Ishikawa (cell line): ENCODE measurements at regions not wholly inside any gene's neighbourhood (a gene's known extent, or its start where the extent isn't known, plus 50 kb on each side); places are given as distances from the start of the nearest gene placed in this dataset.

Experiments
- CEBPB ChIP-seq: IDR thresholded peaks from 2 replicates; pipeline ENCODE4 v1.6.1; 2012
- CREB1 ChIP-seq: IDR thresholded peaks from 2 replicates; pipeline ENCODE4 v1.6.1; 2012; ENCODE audit warnings: low read depth
- EGR1 ChIP-seq: IDR thresholded peaks from 2 replicates; pipeline ENCODE4 v1.6.1; 2012
- EP300 ChIP-seq: IDR thresholded peaks from 2 replicates; pipeline ENCODE4 v1.6.1; 2012; ENCODE audit warnings: borderline replicate concordance
- FOXM1 ChIP-seq: IDR thresholded peaks from 2 replicates; pipeline ENCODE4 v1.6.1; 2012; ENCODE audit warnings: low read depth, borderline replicate concordance
- MAX ChIP-seq: IDR thresholded peaks from 2 replicates; pipeline ENCODE4 v1.6.1; 2012
- NFIC ChIP-seq: IDR thresholded peaks from 2 replicates; pipeline ENCODE4 v1.6.1; 2012
- RAD21 ChIP-seq: IDR thresholded peaks from 2 replicates; pipeline ENCODE4 v1.6.1; 2012; ENCODE audit warnings: low read depth
- TAF1 ChIP-seq: IDR thresholded peaks from 2 replicates; pipeline ENCODE4 v1.6.1; 2012; ENCODE audit warnings: low read depth, mild to moderate bottlenecking
- TCF12 ChIP-seq: IDR thresholded peaks from 2 replicates; pipeline ENCODE4 v1.6.1; 2012; ENCODE audit warnings: low read depth
- TEAD4 ChIP-seq: IDR thresholded peaks from 2 replicates; pipeline ENCODE4 v1.6.1; 2012
- YY1 ChIP-seq: IDR thresholded peaks from 2 replicates; pipeline ENCODE4 v1.6.1; 2012; ENCODE audit warnings: low read depth
- ZBTB7A ChIP-seq: IDR thresholded peaks from 2 replicates; pipeline ENCODE4 v1.6.1; 2012; ENCODE audit warnings: low read depth
- TF ChIP-seq, protein P1 (sequence below): IDR thresholded peaks from 2 replicates; pipeline ENCODE4 v1.6.1; 2012; ENCODE audit warnings: low read depth, mild to moderate bottlenecking
- TF ChIP-seq, protein P2 (sequence below): IDR thresholded peaks from 2 replicates; pipeline ENCODE4 v1.6.1; 2012

DNA sequence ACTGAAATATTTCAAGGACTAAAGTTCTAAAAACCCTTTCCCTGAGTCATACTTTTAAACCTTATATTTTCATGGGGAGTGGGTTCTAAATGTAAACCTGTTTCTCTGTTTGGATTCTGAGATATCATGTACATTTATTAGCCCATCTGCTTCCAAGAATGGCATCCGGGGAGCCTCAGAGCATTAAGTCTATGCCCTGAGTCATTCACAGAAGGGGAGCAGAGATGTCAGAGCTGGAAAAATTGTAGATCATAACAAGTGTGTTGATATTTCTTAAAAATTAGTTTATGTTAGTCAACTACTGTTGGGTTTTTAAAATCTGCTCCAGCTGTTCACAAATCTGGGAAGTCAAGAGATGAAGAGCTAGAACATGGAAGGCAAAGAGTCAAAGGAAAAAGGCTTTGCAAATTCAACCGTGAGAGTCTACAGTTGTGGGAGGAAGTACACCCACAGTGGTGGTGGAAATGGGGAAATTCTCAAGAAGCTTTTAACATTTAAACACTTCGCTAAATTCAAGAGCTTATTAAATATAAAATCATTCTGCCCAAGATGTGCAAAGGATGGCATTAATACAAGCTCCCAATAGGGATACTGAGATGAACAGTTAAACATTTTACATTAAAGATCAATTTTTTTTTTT, 70.5 kb upstream of the FLRT2 start:
- TF ChIP-seq TAF1, result no peak
- TF ChIP-seq ZBTB7A, result no peak
- no peak for TF ChIP-seq NFIC
- TF ChIP-seq, protein P1, sequence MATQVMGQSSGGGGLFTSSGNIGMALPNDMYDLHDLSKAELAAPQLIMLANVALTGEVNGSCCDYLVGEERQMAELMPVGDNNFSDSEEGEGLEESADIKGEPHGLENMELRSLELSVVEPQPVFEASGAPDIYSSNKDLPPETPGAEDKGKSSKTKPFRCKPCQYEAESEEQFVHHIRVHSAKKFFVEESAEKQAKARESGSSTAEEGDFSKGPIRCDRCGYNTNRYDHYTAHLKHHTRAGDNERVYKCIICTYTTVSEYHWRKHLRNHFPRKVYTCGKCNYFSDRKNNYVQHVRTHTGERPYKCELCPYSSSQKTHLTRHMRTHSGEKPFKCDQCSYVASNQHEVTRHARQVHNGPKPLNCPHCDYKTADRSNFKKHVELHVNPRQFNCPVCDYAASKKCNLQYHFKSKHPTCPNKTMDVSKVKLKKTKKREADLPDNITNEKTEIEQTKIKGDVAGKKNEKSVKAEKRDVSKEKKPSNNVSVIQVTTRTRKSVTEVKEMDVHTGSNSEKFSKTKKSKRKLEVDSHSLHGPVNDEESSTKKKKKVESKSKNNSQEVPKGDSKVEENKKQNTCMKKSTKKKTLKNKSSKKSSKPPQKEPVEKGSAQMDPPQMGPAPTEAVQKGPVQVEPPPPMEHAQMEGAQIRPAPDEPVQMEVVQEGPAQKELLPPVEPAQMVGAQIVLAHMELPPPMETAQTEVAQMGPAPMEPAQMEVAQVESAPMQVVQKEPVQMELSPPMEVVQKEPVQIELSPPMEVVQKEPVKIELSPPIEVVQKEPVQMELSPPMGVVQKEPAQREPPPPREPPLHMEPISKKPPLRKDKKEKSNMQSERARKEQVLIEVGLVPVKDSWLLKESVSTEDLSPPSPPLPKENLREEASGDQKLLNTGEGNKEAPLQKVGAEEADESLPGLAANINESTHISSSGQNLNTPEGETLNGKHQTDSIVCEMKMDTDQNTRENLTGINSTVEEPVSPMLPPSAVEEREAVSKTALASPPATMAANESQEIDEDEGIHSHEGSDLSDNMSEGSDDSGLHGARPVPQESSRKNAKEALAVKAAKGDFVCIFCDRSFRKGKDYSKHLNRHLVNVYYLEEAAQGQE, result no peak
- TF ChIP-seq EGR1, result no peak
- TF ChIP-seq TEAD4, result no peak
- no peak for TF ChIP-seq TCF12
- TF ChIP-seq, protein P2, sequence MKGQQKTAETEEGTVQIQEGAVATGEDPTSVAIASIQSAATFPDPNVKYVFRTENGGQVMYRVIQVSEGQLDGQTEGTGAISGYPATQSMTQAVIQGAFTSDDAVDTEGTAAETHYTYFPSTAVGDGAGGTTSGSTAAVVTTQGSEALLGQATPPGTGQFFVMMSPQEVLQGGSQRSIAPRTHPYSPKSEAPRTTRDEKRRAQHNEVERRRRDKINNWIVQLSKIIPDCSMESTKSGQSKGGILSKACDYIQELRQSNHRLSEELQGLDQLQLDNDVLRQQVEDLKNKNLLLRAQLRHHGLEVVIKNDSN, result no peak
- TF ChIP-seq CREB1, result no peak
- TF ChIP-seq FOXM1, result no peak
- no peak for TF ChIP-seq CEBPB
- TF ChIP-seq RAD21, result no peak
- TF ChIP-seq EP300, result no peak
- TF ChIP-seq MAX, result no peak

DNA sequence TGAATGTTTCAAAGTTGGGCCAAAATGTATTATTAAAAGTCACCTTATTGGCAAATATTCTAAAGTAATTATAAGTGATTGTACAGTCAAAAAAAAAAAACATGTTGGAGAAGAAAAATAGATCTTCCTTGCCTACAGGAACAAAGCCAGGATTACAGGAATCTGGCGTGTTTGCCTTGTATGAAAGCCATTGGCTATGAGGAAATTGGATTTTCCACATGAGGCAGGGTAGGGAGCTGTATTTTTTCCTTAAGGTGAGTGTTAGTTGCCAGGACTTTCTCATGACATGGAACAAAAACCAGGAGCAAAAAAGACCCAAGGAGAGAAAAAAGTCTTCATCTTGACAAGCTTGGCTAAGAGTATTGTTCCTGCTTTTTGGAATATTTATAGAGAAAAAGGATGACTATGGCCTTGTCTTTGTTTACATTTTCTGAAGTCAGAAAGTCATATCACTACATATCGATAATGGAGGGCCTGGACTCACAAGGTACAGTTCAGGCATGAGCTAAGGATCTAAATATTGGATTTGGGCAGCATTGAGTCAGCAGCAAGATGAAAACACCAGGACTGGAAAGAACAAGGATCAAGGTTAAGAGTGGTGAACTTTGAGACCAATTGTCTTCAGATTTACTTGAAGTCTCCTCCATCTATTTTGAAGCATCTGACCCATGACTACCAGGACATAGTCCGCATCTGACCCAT, 68.4 kb upstream of the FLRT2 start:
- no peak for TF ChIP-seq MAX
- TF ChIP-seq TCF12, result no peak
- no peak for TF ChIP-seq TEAD4
- no peak for TF ChIP-seq ZBTB7A
- TF ChIP-seq, protein P1, result no peak
- TF ChIP-seq, protein P2, result no peak
- TF ChIP-seq CEBPB, result no peak
- TF ChIP-seq FOXM1, result no peak
- TF ChIP-seq TAF1, result no peak
- no peak for TF ChIP-seq YY1
- TF ChIP-seq EGR1, result no peak
- TF ChIP-seq NFIC, result no peak
- no peak for TF ChIP-seq RAD21
- TF ChIP-seq CREB1, result no peak
- no peak for TF ChIP-seq EP300

DNA sequence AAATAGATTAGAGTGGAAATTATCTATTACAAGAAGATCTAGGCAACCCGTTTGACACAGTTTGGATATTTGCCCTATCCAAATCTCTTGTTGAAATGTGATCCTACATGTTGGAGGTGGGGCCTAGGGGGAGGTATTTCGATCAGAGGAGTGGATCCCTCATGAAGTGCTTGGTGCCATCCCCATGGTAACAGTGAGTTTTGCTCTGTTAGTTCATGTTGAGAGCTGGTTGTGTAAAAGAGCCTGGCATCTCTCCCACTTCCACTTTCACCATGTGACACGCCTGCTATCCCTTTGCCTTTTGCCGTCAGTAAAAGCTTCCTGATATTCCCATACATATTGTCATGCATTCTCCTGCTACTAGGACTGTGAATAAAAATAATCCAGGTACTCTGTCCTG, 66.4 kb upstream of the FLRT2 start:
- TF ChIP-seq MAX (no peak), TAF1 (no peak), CEBPB (no peak), CREB1 (no peak), EGR1 (no peak), RAD21 (no peak), TEAD4 (no peak), TCF12 (no peak), FOXM1 (no peak), NFIC (no peak), EP300 (no peak)
- TF ChIP-seq, protein P1, result no peak
